ENCODE measurements at regions not wholly inside any gene's neighbourhood (a gene's known extent, or its start where the extent isn't known, plus 50 kb on each side); places are given as distances from the start of the nearest gene placed in this dataset.

DNA sequence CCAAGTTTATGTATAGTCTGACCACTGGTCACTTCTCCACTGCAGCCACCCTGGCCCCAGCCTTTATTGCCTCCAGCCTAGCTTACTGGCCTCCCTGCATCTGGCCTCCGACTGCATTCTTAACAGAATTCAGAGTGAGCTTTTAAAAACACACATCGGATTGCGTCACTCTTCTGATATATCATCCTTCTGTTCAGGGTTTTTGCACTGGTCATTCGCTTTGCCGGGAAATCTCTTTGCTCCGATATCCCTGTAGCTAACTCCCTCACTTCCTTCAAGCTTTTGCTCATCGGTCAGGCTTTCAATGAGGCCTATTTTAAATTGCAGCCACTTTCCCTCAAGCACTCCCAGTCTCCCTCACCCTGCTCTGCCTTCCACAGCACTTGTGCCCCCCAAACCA is 101.6 kb upstream of the DLX2 start:
- no peak for DNase-seq (ENCODE audit: low read depth)

DNA sequence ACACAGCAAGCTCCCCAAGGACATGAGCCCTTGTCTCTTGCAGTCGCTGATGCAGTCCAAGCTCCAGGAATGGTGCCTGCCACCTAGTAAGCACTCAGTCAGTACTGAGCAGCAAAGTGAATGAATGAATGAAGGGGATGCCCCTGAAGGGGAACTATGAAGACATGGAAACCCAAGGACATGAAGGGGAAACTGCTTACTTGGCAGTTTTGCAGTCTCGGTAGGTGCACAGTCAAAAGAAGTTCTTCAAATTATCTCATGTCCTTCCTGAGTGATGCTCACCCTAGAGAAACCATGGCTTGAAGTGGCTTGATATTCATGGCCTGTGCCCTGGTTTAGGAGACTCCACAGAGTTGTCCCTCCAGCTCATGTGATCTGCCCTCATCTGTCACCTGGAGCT is 102.1 kb upstream of the DLX2 start:
- DNase-seq (ENCODE audit: low read depth) = no peak

DNA sequence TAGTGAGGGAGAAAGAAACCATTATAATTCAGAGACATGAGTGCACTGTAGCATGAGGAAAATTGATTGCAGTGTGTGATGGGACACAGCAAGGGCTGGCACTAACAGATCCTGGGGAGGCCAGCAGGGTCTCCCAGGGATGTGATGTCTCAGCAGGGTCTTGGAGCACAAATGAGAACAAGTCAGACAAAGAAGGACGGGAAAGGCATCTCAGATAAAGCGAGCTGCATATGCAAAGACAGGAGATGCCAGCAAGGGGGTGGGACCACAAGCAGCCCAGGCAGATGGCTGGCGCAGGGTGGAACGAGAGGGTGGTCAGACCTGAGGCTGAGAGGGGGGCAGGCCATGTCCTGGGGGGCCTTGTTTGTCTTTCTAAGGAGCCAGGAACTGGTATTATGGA is 102.6 kb upstream of the DLX2 start:
- DNase-seq (ENCODE audit: low read depth) = no peak

DNA sequence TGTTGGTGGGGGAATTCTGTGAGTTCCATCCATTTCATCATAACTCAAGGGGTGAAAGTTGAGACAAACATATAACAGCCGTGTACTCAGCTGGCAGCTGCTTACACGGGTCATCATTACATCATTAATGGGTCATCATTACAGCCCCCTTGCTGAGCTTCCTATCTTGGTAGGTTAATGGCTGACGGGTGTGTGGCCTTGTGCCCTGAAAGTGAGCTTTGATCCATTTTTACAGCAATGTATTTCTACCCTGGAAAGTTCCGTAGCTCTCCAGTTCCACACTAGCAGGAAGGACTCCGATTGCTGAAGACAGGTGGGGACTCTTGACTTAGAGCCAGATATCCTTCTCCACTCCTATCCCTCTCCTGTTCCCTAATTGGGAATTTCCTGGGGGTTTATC is 105.2 kb upstream of the DLX2 start:
- DNase-seq (ENCODE audit: low read depth) = no peak

DNA sequence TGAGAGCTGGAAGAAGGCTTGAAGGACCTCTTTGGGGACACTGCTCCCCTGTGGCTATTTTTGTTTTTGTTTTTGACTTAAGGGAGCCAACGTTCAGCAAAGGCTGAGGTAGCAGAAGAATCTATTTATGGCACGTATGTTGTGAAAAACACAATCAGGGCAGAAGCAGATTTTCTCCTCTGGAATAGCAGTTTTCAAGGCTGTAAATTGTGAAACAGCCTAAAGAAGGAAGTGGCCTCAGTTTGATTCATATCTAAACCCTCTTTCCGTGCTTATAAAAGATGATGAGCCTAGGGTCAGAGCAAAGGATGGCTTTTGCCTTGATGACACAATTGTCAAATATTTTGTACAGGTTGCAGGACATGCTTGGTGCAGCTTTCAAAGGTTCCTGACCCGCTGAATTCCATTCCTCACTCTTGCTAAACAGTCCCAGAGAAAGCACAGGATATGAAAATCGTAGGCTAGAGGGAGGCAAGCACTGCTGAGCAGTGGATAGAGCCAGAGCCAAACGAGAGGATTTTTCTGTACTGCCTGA is 106.2 kb upstream of the DLX2 start:
- peak; percentile 85 for DNase-seq (ENCODE audit: low read depth)

DNA sequence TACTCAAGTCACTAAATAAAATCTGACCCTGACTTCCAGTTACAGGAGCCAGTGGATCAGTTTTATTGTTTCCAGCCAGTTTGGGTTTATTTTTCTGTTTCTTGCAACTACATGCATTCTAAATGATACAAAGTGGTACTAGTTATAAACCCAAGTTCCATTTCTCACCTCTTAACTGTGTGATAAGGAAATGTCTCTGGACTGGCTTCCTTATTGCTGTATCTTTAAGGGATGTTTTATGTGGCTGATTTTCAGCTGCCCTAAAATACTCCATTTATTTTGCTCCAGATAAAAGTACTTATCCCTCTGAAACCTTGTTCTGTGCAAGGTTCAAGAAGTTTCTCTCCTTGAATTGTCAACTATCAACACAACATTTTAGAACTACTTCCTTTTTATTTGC is 107.9 kb upstream of the DLX2 start:
- no peak for DNase-seq (ENCODE audit: low read depth)

DNA sequence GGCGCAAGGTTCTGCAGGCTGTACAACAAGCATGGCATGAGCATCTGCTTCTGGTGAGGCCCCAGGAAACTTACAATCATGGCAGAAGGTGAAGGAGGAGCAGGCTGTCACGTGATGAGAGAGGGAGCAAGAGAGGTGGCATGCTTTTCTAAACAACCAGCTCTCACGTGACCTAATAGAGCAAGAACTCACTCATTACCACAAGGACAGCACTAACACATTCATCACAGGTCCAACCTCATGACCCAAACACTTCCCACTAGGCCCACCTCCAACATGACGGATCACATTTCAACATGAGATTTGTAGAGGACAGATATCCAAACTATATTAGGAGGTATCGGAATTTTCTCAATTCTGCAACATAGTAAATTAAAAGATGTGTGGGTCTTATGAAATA is 108.8 kb upstream of the DLX2 start:
- peak; percentile 64 for DNase-seq (ENCODE audit: low read depth)

DNA sequence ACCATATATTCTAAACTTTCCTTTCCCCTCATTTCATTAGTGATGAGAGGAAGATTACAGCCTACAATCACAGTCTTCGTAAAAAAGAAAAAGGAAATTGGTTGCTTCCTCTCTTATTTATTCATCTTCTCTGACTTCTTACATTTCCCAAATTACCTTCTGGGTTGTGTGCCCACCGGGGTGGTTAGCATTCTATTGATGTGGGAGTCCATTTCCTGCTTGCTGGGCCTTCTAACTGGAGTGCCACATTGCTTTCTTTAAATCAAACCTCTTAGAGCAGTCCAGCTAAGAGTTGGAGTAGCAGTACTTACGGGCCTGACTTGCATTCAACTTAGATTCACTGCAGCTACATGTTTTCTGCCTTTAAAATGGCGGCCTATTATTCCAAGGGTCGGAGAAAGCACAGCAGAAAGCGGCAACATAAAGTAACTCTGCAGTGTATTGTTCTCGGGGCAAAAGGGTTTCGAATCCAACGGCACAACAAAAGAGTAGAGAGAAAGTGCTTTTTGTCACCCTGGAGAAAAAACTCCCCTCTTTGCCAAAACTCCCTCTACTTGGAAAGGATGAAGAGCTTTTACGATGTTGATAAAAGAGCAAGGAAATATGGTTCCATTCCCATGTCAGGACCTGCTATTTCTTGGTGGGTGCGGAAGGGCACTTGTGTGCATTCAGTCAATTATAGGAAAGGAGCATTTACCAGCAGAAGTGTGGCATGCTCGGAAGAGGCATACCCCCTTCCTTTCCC is 110.6 kb upstream of the DLX2 start:
- no peak for DNase-seq (ENCODE audit: low read depth)

DNA sequence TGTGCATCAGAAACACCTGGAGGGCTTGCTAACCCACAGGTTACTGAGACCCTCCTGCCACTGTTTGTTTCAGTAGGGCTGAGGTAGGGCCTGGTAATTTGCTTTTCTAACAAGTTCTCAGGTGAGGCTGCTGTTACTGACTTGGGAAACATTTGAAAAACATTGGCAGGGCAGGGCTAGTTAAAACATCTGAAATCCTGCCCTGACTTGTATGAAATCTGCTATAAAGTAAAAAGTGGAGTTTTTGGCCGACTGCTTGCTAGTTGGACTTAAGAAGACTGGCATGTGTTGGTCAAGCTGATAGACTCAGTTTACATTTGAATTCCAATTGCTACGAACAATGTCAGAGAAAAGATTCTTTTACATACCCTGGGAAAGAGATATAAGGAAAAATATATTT is 111.6 kb upstream of the DLX2 start:
- no peak for DNase-seq (ENCODE audit: low read depth)

DNA sequence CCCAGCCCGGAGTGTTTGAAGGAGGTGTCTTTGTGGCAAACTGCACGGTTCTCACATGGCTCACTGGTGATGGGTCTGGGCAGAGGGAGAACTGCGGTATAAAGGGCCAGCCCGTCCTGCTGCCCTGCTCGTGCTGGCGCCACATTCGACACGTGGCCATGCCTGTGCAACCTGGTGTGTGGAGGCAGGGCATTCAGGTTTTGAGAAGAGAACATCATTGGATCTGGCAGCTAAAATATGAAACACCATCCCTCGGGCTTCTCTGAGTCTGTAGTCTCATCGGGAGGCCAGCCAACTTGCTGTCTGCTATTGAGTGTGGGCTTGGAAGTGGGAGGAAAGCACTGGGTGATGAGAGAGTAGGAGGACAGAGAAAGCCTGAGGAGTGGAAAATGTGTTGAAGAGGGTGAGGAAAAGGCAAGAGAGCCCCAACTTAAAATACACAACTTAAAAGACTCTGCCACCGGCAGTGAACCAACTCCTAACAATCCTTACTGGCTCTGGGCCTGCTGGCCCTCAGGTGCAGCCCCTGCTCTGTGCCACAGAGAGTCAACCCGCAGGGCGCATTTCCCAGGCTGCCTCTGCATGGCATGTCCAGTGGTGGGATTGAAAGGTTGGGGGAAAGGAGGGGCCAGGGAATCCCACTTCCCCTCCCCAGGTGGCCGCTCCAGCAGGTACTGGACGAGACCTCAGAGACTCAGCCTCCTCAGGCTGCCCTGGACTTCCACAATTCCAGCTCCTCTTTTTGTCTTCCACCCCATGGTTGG is 112.7 kb upstream of the DLX2 start:
- peak; percentile 22 for DNase-seq (ENCODE audit: low read depth)

DNA sequence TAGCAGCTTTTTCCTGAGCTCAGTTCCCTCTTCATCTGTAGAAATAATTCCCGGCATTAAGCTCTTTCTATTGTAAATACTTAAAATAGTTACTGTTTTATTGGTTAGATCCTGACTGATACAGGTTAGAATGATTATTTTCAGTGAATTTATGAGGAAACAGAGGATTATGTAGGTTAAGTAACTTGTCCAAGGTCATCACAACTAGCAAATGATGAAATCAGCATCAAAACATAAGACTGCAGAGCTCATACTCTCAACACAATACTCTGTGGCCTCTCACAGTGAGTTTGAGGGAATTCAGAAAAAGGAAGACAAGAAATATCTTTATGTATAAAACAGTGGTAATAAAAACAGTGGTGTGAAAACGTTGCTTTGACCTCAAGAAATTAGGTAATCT is 113.2 kb upstream of the DLX2 start:
- peak; percentile 43 for DNase-seq (ENCODE audit: low read depth)

DNA sequence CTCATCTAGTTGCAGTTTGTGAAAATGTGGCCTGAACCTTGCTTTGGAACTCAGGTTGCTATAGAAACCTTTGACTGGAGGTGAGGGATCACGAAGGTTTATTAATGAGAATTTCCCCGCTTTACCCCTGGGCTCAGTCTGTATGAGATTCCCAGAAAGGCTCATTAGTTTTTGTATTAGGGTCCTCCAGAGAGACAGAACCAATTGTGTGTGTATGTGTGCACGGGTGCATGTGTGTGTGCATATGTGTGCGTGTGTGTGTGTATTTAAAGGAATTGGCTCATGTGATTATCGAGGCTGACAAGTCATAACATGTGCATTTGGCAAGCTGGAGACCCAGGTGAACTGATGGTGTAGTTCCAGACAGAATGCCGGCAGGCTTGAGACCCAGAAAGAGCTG is 113.8 kb upstream of the DLX2 start:
- no peak for DNase-seq (ENCODE audit: low read depth)

DNA sequence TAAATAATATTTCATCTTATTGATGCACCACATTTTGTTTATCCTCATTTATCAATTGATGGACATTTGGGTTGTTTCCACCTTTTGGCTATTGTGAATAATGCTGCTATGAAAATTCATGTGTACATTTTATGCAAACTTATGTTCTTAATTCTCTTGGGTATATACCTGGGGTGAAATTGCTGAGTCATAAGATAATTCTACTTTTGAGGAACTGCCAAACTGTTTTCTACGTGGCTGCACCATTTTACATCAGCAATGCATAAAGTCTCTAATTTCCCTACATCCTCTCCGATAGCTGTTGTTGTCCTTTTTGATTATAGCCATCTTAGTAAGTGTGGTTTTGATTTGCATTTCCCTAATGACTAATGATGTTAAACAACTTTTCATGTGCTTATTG is 116.5 kb upstream of the DLX2 start:
- DNase-seq (ENCODE audit: low read depth) = no peak

DNA sequence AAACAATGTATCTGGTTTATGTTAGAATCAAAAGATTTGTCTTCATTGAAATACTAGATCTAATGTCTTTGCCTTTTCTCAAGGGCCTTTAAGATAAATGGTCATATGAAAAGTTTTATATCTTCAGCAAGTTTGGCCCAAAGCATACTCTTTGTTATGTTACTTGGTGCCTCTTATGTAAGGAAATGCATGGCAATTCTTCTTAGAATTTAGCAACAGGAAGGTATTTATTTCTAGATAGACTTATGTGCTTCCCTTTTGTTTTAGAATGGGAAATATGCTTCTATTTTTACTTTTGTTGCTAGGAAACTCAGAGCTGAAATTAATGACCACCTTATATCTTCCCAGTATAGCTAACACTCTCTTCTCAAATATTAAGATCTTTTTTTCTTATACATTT is 117.4 kb upstream of the DLX2 start:
- no peak for DNase-seq (ENCODE audit: low read depth)

DNA sequence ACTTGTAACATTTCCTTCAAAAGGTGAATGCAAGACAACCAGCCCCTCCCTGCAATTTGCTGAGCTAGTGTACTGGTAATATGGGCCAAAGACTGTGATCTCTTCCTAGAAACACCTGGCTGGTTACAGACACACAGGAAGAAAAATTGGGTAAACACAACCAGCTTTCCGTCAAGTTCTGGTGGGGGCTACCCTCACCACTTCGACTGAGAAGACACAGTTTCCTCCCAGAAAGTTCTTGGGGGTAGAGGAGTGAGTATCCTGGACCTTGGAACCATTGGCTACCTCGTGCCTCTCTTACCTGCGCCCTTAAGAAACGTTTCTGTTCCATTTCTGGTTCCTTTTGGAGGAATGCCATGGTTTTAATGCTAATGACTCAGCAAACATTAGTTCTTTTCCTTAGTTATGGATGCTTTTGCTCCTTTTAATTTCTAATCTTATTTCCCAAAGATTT is 120.9 kb upstream of the DLX2 start:
- no peak for DNase-seq (ENCODE audit: low read depth)

DNA sequence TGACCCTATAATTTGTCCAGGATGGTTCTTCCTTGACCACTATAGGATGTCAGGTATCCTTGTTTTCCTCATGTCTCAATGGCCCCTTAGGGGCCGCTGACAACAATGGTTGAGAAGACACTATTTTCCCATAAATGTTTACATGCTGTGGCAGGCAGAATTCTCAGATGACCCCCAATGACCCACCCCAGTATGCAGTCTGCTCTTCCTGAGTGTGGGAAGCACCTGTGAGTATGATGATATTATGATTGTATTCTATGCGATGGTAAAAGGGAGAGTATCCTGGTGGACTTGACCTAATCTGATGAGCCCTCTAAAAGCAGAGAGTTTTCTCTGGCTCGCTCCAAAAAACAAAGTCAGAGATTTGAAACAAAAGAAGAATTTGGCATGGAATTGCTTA is 123.1 kb upstream of the DLX2 start:
- DNase-seq (ENCODE audit: low read depth) = no peak

DNA sequence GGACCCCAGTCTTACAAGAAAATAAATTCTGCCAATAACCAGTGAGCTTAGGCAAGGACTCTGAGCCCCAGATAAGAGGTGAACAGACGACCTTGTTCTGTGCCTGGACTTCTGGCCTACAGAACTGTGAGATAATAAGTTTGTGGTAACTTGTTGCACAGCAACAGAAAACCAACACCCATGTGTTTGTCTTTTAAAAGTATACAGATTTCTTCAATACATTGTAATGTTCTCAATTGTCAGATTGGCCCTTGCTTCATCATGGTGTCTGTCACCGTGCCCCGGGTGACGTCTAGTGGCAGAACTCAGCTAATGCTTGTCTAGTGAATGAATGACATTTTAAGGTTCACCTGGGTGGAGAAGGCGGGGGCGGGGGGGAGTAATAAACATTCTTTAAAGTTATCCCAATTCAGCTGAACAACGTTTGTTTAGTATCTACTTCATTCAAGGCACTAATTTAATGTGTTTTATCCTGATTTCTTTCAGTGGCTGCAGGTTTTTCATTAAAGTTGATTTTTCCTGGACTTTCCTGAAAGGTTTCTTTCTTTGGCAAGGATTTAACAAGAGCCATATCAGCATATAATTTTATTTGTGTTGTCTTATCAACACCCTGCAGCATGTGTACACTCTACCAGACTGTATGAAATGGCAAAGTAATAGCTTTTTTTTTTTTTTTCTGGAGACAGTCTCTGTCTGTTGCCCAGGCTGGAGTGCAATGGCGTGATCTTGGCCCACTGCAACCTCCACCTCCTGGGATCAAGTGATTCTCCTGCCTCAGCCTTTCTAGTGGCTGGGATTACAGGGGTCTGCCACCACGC is 123.8 kb upstream of the DLX2 start:
- DNase-seq (ENCODE audit: low read depth) = no peak

DNA sequence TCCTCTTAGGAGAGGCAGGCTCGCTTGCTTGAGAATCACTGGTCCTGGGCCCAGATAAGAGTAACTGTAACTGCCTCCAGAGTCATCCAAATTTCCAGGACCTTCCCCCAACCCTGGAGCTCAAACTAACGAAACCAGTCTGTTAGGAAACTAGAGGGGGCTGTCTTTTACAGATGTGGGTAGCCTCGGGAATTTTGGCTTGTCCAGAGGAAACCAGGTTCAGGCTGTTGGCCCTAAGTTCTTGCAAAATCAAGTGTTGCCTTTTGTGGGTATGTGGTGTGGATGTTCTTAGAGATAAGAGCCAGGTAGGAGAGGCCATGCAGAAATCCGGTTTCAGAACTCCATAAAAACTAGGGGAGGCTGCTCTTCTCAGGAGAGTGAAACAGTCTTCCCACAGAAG is 125.0 kb upstream of the DLX2 start:
- no peak for DNase-seq (ENCODE audit: low read depth)

DNA sequence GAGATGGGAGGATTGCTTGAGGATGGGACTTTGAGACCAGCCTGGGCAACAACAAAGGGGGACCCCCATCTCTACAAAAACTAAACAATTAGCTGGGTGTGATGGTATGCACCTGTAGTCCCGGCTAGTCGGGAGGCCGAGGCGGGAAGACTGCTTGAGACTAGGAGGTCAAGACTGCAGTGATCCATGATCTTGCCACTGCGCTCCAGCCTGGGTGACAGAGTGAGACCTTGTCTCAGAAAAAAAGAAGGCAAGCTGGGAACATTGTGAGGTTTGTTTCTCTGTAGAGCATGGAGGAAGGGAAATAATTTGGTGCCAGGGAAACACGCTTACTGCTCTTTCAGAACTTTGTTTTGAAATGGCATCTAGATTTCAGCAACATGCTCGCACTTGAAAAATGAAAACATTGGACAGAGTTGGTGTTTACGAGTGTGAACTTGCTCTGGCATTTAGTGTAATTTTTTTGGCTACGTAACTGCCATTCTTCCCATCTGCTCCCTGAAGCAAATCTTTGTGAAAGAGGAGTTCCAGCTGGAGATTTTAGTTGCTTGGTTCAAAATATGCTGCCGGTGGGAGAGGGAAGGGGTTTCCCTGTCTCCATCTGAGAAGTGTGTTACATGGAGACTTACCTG is 125.6 kb upstream of the DLX2 start:
- no peak for DNase-seq (ENCODE audit: low read depth)

DNA sequence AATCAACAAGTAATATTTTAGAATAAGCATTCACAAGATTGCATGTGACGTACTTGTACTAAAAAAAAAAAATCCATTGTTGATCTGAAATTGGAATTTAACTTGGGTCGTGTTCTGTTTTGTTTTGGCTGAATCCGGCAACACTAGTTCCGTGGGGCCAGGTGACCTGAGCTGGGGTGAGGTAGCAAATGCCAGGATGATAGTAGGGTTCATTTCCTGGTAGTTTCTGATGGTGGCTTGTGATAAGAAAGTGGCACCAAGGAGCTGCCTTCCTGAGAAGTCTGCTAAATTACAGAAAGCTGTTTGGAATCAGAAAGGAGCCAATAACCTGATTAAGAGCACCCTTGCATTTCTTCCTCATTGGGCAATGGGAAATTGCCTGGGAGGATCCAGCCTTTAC is 126.4 kb upstream of the DLX2 start:
- DNase-seq (ENCODE audit: low read depth) = no peak

DNA sequence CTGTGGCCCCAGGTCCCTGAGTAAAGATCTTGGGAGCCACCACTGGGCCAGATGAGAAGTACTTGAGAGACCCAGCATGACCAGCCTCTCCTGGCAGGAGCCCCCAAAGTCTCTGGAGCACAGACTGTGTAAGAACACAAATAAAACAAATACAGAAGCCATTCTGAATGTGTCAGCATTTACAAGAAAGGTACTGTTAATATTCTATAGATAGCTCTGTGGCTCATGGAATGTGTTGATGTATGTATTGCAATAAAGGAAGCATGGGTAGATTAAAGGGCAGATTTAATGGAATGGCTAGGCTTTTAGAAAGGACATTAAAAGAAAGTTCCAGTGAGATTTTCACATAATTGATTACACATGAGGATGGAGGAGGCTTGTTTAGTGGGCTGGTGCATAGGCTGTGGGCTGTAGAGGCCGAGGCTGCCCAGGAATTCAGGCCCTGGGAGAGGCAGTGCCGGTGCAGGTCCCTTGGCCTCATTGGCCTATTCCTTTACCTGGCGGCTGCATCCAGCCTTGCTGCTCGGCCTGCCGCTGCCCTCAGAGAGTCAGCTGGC is 127.7 kb upstream of the DLX2 start:
- no peak for DNase-seq (ENCODE audit: low read depth)

DNA sequence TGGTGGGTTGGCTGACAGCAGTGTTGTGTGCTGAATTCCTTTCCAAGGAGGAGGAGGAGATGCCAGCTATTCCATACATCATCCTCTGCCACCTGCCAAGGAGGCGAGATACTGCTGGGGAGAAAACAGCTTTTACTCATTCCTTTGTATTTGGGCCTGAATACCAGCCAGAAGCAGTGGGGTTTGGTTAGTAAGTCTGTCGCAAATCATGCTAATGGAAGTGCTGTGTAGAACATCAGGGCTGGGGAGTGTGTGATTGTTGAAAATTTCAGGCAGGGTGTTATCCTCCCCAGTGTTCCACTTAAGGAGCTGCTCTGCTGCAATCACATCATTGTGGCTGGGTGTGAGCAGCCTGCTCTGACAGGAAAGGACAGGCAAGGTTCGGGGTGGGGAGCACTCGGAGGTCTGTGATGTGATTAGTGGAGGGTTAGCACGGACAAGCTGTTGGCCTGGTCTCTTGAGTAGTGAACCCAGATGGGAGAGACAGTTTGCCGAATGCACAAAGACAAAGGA is 128.2 kb upstream of the DLX2 start:
- no peak for DNase-seq (ENCODE audit: low read depth)

Data from EH (cell line).